DMS114 treated with DMSO at 0.1 percent for 48 hours (cell line): ENCODE measurements at regions not wholly inside any gene's neighbourhood (a gene's known extent, or its start where the extent isn't known, plus 50 kb on each side); places are given as distances from the start of the nearest gene placed in this dataset.
"Not testable (repeated sequence)": the region's sequence is repeated elsewhere in the genome, so short reads cannot be mapped to it uniquely, and the experiment has no call there.

ENCODE experiments used
- DNase-seq: peaks from one replicate; lab custom pipeline; 2025; ENCODE audit not compliant: unreplicated experiment; lab: John Stamatoyannopoulos, UW

GRCh38 chr6:144935181-144935580 is 650.0 kb downstream of the UTRN start:
- DNase-seq, result no peak

DNA sequence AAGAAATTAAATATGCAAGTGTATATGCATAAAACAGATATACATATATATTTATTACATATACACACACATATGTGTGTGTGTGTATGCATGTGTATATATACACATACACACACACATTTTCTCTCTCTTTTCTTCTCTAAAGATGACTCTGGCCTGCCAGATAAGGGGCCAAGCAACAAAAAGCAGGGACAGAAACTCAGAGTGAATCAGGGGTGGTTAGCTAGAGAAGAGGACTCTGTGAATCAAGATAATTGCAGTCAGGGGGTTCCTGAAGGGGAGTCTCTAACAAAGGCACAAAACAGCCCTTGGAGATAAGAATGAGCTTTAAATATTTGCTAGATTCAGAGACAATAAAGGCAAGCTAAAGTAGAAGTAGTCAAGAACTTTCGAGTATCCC is 650.5 kb downstream of the UTRN start:
- no peak for DNase-seq

DNA sequence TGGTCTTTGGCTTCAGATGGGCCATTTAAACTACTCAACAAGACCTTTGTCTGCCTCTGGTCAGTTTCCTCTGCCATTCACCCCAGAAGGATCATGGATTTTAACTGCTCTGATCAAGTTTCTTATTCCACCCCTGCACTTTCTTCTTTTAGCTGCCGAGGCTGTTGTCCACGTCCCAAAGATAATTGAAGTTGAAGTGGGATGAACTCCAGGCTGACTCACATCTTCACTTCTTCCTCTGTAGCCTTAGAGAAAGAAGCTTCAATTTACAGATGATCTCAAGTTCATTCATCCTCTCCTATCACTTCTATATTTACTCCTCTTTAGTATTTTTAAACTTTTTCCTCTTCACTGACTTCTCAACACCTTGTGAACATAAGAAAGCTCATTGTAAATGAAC is 651.6 kb downstream of the UTRN start:
- DNase-seq, result no peak

GRCh38 chr6:144939921-144940320 is 654.8 kb downstream of the UTRN start:
- DNase-seq, result no peak

GRCh38 chr6:144944106-144944505 is 659.0 kb downstream of the UTRN start:
- no peak for DNase-seq

DNA sequence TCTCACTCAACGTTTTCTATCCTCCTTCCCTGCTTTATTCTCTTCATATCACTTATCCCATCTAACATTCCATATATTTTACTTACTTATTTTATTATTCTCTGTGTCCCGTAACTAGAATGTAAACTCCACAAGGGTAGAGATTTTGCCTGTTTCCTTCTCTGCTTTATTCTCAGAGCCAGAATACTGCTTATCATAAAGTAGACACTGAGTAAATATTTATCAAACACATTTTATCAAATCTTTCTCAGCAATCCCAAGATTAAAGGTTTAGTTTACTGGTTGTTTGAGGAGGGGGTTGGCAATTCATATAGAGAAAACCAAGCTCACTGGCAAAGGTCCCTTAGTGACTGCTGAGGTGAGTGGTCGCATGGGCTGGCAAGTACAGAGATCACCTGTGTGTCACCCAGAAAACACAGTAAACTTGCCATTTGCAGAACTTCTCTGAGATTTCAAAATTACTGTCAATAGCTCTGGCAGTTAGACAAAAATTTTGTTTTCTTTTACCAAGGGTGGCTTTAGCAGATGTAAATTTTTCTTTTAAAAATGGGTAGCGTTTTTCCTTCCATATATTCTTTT is 662.4 kb downstream of the UTRN start:
- no peak for DNase-seq

GRCh38 chr6:144951730-144952437 is 666.7 kb downstream of the UTRN start:
- DNase-seq, result no peak

- DNase-seq, result no peak
These were observed 667.5 kb downstream of the UTRN start for GRCh38 chr6:144952456-144953240.

- no peak for DNase-seq
These were observed 668.6 kb downstream of the UTRN start for GRCh38 chr6:144953552-144954240.

- no peak for DNase-seq
These were observed 669.1 kb downstream of the UTRN start for GRCh38 chr6:144954241-144954556.

DNA sequence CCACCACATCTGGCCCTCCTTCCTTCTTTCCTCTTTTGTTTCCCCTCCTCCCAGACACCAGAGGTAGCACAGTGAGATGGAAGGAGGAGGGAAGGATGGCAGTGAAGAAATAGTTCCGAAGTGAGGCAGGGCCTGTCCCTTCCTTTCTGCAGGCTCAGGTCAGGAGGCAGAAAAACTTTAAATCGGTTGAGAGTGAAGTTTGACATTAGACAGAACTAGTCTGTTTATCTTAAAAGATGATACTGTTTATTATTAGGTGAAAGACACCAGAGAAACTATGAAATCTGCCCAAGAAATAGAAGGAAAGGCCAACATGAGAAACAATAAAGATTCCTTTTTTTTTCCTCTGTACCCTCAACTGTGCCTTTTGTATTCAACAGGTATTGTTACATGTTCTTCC is 670.3 kb downstream of the UTRN start:
- no peak for DNase-seq

DNA sequence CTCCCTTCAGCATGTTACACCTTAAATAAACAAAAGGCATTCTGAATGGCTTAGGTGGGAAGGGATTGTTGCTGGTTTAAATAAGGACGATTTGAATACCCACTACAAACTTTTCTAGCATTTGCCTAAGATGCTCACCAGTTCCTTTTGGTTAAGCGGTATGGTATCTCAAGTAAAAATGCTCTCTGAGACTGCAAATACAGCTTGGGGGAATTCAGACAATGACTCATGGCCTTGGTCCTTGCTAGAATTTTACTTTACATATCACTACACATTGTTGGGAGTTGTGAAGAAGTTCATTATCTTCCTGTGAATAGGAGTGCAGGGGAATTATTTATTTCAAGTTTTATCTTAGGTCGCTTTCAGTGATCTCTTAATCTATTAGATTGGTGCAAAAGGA is 670.7 kb downstream of the UTRN start:
- no peak for DNase-seq

- not testable (repeated sequence) for DNase-seq
These were observed 671.6 kb downstream of the UTRN start for GRCh38 chr6:144956697-144957096.

GRCh38 chr6:144957236-144957937 is 672.3 kb downstream of the UTRN start:
- DNase-seq, result no peak

DNA sequence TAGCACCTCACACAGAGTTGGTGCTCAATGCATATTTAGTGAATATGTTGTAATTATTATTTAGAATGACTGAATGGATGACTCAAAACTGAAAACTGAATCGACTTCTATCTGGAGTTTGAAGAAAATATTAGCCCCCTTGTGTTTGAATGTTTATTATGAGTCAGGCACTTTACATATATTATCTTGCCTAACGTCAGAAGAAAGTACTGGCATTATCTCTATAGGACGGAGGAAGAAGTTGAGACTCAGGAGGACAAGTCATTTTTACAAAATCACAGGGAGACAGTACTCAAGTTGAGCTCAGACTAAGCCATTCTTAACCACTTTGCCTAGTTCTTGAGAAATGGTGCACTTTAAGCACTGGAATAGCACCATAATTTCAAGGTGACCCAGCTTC is 684.0 kb downstream of the UTRN start:
- no peak for DNase-seq

DNA sequence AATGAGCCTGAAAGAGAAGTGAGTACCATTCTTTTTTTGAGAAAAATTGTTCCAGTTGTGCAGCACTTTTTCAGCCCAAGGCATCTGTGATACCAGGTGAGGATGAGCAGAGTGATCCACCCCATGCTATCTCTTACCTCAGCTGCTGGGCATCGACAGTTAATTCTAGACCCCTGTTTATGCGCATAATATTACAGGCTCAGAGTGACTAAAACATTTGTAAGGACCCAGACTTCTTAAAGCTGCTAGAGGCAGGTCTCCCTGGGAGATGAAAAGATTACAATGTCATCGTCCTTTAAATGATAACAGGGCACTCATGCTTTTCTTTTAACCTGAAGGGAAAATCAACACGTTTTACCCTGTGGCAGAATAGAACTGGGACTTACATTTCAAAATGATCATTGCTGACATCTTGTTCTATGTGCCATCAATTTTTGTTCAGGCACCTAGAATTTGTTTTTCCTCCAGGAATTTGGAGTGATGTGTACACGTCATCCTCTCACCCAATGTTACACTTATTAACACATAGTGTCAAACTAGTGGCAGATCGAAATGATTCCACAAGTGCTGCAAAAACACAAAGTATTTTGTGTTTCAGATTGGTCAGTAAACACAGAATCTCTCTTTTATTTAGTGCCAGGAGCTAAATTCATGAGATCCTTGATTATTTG is 684.6 kb downstream of the UTRN start:
- no peak for DNase-seq

DNA sequence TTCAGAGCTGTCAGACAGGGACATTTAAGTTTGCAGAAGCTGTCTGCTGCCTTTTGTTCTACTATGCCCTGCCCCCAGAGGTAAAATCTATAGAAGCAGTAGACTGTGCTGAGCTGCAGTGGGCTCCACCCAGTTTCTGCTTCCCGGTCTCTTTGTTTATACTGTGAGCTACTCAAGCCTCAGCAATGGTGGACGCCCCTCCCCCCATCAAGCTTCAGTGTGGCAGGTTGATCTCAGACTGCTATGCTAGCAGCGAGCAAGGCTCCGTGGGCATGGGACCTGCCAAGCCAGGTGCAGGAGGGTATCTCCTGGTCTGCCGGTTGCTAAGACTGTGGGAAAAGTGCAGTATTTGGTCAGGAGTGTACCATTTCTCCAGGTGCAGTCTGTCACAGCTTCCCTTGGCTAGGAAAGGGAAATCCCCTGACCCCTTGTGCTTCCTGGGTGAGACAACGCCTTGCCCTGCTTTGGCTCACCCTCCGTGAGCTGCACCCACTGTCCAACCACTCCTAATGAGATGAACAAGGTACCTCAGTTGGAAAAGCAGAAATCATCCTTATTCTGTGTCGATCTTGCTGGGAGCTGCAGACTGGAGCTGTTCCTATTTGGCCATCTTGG is 692.2 kb downstream of the UTRN start:
- not testable (repeated sequence) for DNase-seq

DNA sequence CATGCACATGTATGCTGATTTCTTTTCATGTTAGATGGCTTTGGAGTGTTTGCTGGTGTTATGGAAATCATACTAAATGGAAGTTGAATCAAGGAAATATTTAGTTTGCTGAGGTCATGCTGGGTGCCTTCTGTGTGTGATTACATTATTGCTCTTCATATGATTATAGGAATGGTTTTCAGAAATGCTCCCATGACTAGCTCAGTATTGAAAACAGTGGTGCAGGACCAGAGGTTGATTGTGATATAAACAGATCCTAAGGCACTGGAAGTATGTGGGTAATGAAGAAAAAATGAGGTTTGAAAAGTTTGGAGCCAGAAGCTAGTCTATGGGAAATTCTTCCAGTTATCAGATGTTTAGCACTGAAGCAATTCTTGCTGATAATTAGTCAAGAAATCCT is 693.1 kb downstream of the UTRN start:
- no peak for DNase-seq

DNA sequence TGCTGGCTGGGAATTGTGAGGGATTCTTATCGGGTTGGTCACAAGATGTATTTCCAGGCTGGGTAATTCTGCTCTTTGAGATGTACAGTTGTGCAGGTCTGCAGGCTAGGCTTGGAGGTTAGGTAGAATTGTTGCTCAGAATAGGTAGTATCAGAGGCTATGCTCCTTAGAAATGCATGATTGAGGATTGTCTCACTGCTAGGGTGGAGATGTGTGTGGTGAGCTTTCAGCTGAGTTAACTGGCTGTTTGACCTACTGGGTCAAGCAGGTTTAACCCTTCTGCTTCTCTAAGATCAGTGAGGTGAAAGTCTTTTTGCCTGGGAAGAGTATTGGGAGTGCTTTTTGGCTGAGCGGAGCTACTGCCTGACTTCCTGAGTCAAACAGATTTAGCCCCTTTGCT is 701.1 kb downstream of the UTRN start:
- no peak for DNase-seq
